Chondrocyte (in vitro differentiated cells): ENCODE measurements at regions not wholly inside any gene's neighbourhood (a gene's known extent, or its start where the extent isn't known, plus 50 kb on each side); places are given as distances from the start of the nearest gene placed in this dataset.

Source experiments
- DNase-seq: peaks from one replicate; pipeline ENCODE4 v3.0.0; 2021; ENCODE audit warnings: mixed read lengths, low spot score
- H3K27ac Mint-ChIP-seq: one replicate; pipeline ENCODE4 v1.8.0; 2021; ENCODE audit warnings: mild to moderate bottlenecking, moderate library complexity, mixed read lengths; ENCODE audit not compliant: unreplicated experiment
- H3K27me3 Mint-ChIP-seq: 2 replicates; pipeline ENCODE4 v1.8.0; 2021; ENCODE audit warnings: low read depth, mixed read lengths
- H3K36me3 Mint-ChIP-seq: 2 replicates; pipeline ENCODE4 v1.8.0; 2021; ENCODE audit warnings: low read depth, mixed read lengths
- H3K4me1 Mint-ChIP-seq: 2 replicates; pipeline ENCODE4 v1.8.0; 2021; ENCODE audit warnings: low read depth, mild to moderate bottlenecking, mixed read lengths
- H3K4me3 Mint-ChIP-seq: one replicate; pipeline ENCODE4 v1.8.0; 2021; ENCODE audit warnings: mild to moderate bottlenecking, moderate library complexity, mixed read lengths; ENCODE audit not compliant: unreplicated experiment
- H3K9me3 Mint-ChIP-seq: 2 replicates; pipeline ENCODE4 v1.8.0; 2021; ENCODE audit warnings: low read depth, mixed read lengths
- CTCF ChIP-seq: fragments of 200-600 bp; sonication (generic); IDR thresholded peaks from 2 replicates; pipeline ENCODE4 v1.5.0; 2021; ENCODE audit warnings: antibody characterized with exemption, mild to moderate bottlenecking, moderate library complexity

DNA sequence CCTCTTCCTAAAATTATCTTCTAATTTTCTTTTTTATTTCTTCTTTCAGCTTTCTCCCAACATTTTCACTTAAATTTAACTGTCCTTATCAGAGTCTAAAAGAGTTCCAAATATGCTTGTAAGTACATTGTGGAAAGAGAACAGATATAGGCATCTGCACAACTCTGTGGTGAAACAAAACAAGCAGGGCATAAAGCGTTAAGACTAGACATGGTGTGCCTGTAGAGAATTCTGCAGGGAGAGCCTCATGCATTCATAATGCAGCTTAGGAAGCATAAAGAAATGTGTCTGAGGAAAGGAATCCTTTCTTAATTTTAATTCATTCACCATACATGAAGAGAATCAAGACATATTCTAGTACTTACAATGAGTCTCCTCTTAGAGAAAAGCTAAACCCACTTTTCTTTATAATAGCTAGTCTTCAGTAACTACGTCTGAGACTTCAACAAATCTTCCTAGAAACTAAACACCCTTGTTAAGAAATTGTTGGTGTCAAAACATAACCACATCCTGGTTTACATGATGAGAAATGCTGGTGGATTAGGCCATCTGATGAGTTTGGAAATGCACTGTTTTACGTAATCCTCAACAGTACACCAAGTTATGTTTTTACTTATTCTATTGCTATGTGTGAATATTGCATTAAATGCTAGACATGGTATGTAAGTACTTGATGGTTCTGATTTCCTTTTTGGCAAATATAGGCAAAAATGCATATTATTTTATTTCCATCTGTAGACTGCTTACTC, 307.8 kb upstream of the GIMD1 start:
- no peak for DNase-seq
- H3K27me3 Mint-ChIP-seq: peaks cover 11% of the 10 kb centered on the region
- peaks cover 18% of the 10 kb centered on the region for H3K9me3 Mint-ChIP-seq
- no peak overlapping the region for H3K27ac Mint-ChIP-seq
- no peaks in the 10 kb centered on the region for H3K4me1 Mint-ChIP-seq
- no peak overlapping the region for H3K4me3 Mint-ChIP-seq
- TF ChIP-seq CTCF: no peak
- peaks cover 5% of the 10 kb centered on the region for H3K36me3 Mint-ChIP-seq

GRCh38 chr4:106671716-106672115, 303.1 kb upstream of the GIMD1 start:
- Mint-ChIP-seq H3K4me1 (no peaks in the 10 kb centered on the region), H3K4me3 (no peak overlapping the region), H3K27ac (no peak overlapping the region), H3K27me3 (peaks cover 9% of the 10 kb centered on the region), H3K9me3 (peaks cover 26% of the 10 kb centered on the region), H3K36me3 (peaks cover 10% of the 10 kb centered on the region)
- TF ChIP-seq CTCF: no peak
- no peak for DNase-seq

DNA sequence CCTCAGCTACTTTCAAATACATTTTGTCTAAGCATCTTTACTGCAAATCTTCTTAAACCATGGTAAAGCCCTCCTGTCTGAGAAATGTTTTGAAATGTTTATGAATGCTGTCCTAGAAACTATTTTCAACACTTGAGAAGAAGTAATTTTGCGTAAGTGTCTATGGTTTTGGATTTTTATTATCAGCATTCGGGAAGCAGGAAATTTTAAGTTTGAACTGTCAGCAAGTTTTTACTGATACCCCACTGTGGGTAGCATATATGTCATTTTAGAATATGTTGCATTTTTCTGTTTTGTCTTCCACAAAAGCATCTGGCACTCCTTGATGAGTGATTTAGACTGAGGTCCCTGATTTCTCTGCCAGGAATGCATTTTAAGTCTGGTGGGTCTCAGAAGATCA, 302.4 kb upstream of the GIMD1 start:
- no peak for TF ChIP-seq CTCF
- H3K9me3 Mint-ChIP-seq: peaks cover 26% of the 10 kb centered on the region
- no peak overlapping the region for H3K4me3 Mint-ChIP-seq
- DNase-seq: no peak
- H3K27ac Mint-ChIP-seq: no peak overlapping the region
- peaks cover 16% of the 10 kb centered on the region for H3K27me3 Mint-ChIP-seq
- no peaks in the 10 kb centered on the region for H3K4me1 Mint-ChIP-seq
- peaks cover 10% of the 10 kb centered on the region for H3K36me3 Mint-ChIP-seq

- H3K27me3 Mint-ChIP-seq: peaks cover 35% of the 10 kb centered on the region
- H3K36me3 Mint-ChIP-seq: no peaks in the 10 kb centered on the region
- no peak for TF ChIP-seq CTCF
- DNase-seq: no peak
- no peaks in the 10 kb centered on the region for H3K9me3 Mint-ChIP-seq
- no peak overlapping the region for H3K27ac Mint-ChIP-seq
- no peak overlapping the region for H3K4me3 Mint-ChIP-seq
- H3K4me1 Mint-ChIP-seq: no peaks in the 10 kb centered on the region
Observed at GRCh38 chr4:106659371-106659770, 290.8 kb upstream of the GIMD1 start.

- Mint-ChIP-seq H3K36me3 (peaks cover 1% of the 10 kb centered on the region), H3K4me3 (no peak overlapping the region), H3K27ac (no peak overlapping the region), H3K4me1 (no peaks in the 10 kb centered on the region), H3K27me3 (peaks cover 51% of the 10 kb centered on the region), H3K9me3 (peaks cover 2% of the 10 kb centered on the region)
- no peak for TF ChIP-seq CTCF
- DNase-seq: no peak
Observed at GRCh38 chr4:106652095-106652494, 283.5 kb upstream of the GIMD1 start.
